IMR-90 (cell line): ENCODE measurements at regions not wholly inside any gene's neighbourhood (a gene's known extent, or its start where the extent isn't known, plus 50 kb on each side); places are given as distances from the start of the nearest gene placed in this dataset.

ENCODE experiments used
- ATAC-seq: fragments of 200-7000 bp; cut with Tn5 transposase; 2 replicates; pipeline ENCODE4 v1.9.1; 2020; ENCODE audit warnings: low read depth, mild to moderate bottlenecking, moderate library complexity
- BruUV-seq: library from RNA; stranded (reverse); fragments of 400-500 nt; replicated peaks from 2 replicates; lab custom pipeline; 2021; lab: Mats Ljungman, UMichigan
- CTCF ChIA-PET: fragments of 300-600 bp; formaldehyde crosslinking; extraction: SDS; loops from one replicate; lab custom pipeline; 2021; ENCODE audit warnings: antibody characterized with exemption; lab: Yijun Ruan, JAX
- POLR2A ChIA-PET: fragments of 300-600 bp; sonication (Branson Sonifier 250); formaldehyde crosslinking; loops from one replicate; lab custom pipeline; 2022; ENCODE audit warnings: antibody characterized with exemption; ENCODE audit not compliant: unreplicated experiment; lab: Charles Lee
- DNase-seq: peaks from one replicate; pipeline ENCODE4 v3.0.0; 2013
- H2AFZ ChIP-seq: replicated peaks from 2 replicates; pipeline ENCODE3; 2013; ENCODE audit warnings: low read length, mild to moderate bottlenecking; ENCODE audit not compliant: poor library complexity
- H2AK5ac ChIP-seq: 2 replicates; pipeline ENCODE4 v1.6.1; 2013; ENCODE audit warnings: low read depth, low read length, inconsistent platforms
- H2AK9ac ChIP-seq: replicated peaks from 2 replicates; pipeline ENCODE3; 2013; ENCODE audit warnings: mild to moderate bottlenecking, low read depth, low read length, moderate library complexity; ENCODE audit not compliant: poor library complexity
- H2BK120ac ChIP-seq: 2 replicates; pipeline ENCODE4 v1.6.1; 2013; ENCODE audit warnings: low read depth, low read length, inconsistent platforms
- H2BK15ac ChIP-seq: 3 replicates; pipeline ENCODE4 v1.6.1; 2013; ENCODE audit warnings: low read depth, low read length, inconsistent platforms
- H2BK20ac ChIP-seq: 2 replicates; pipeline ENCODE4 v1.6.1; 2013; ENCODE audit warnings: low read depth, mild to moderate bottlenecking, inconsistent platforms, low read length, moderate library complexity
- H2BK5ac ChIP-seq: 2 replicates; pipeline ENCODE4 v1.6.1; 2013; ENCODE audit warnings: mild to moderate bottlenecking, low read depth, low read length, inconsistent platforms; ENCODE audit not compliant: poor library complexity, severe bottlenecking
- H3K14ac ChIP-seq: replicated peaks from 2 replicates; pipeline ENCODE4 v1.6.1; 2013; ENCODE audit warnings: low read depth, low read length, inconsistent platforms
- H3K18ac ChIP-seq: 2 replicates; pipeline ENCODE4 v1.6.1; 2013; ENCODE audit warnings: low read depth, low read length, control low read depth
- H3K23ac ChIP-seq: 2 replicates; pipeline ENCODE4 v1.6.1; 2013; ENCODE audit warnings: low read depth, low read length, inconsistent platforms
- H3K27ac ChIP-seq: 2 replicates; pipeline ENCODE4 v1.5.1; 2013; ENCODE audit warnings: mild to moderate bottlenecking, control low read depth, low read length; ENCODE audit not compliant: insufficient read depth
- H3K27me3 ChIP-seq: 2 replicates; pipeline ENCODE4 v1.6.1; 2013; ENCODE audit warnings: low read length; ENCODE audit not compliant: control insufficient read depth, insufficient read depth
- H3K36me3 ChIP-seq: 2 replicates; pipeline ENCODE4 v1.6.1; 2013; ENCODE audit warnings: low read length, mixed read lengths; ENCODE audit not compliant: control insufficient read depth, insufficient read depth
- H3K4ac ChIP-seq: 2 replicates; pipeline ENCODE4 v1.6.1; 2013; ENCODE audit warnings: low read depth, low read length, inconsistent platforms
- H3K4me1 ChIP-seq: 2 replicates; pipeline ENCODE4 v1.6.1; 2013; ENCODE audit warnings: low read length, mixed read lengths; ENCODE audit not compliant: control insufficient read depth, insufficient read depth
- H3K4me2 ChIP-seq: 2 replicates; pipeline ENCODE4 v1.6.1; 2013; ENCODE audit warnings: low read depth, mild to moderate bottlenecking, control low read depth, low read length, moderate library complexity
- H3K4me3 ChIP-seq: 2 replicates; pipeline ENCODE4 v1.5.1; 2013; ENCODE audit warnings: low read depth, mild to moderate bottlenecking, control low read depth, low read length, moderate library complexity; ENCODE audit not compliant: insufficient read depth
- H3K56ac ChIP-seq: 2 replicates; pipeline ENCODE4 v1.6.1; 2013; ENCODE audit warnings: low read length, inconsistent platforms; ENCODE audit not compliant: insufficient read depth; ENCODE audit errors: extremely low read depth
- H3K79me1 ChIP-seq, 2 experiments: 2 replicates each; pipeline ENCODE4 v1.6.1; 2013; ENCODE audit warnings: low read length in 2 of 2, inconsistent platforms in 1 of 2, low read depth in 1 of 2
- H3K9ac ChIP-seq: 2 replicates; pipeline ENCODE4 v1.6.1; 2013; ENCODE audit warnings: low read depth, low read length, control low read depth
- H3K9me1 ChIP-seq: 2 replicates; pipeline ENCODE4 v1.6.1; 2013; ENCODE audit warnings: low read length, inconsistent platforms; ENCODE audit not compliant: insufficient read depth
- H3K9me3 ChIP-seq: 2 replicates; pipeline ENCODE4 v1.6.1; 2013; ENCODE audit warnings: low read length; ENCODE audit not compliant: control insufficient read depth, insufficient read depth
- H4K20me1 ChIP-seq: 2 replicates; pipeline ENCODE4 v1.6.1; 2013; ENCODE audit warnings: low read length, inconsistent platforms; ENCODE audit not compliant: insufficient read depth
- H4K5ac ChIP-seq: 2 replicates; pipeline ENCODE4 v1.6.1; 2013; ENCODE audit warnings: mild to moderate bottlenecking, low read depth, low read length, control low read depth
- H4K8ac ChIP-seq, 2 experiments: 2 replicates each; pipeline ENCODE4 v1.6.1; 2013; ENCODE audit warnings: low read depth in 2 of 2, low read length in 2 of 2, control low read depth in 1 of 2, inconsistent platforms in 1 of 2
- H4K91ac ChIP-seq: 2 replicates; pipeline ENCODE4 v1.6.1; 2013; ENCODE audit warnings: low read depth, low read length, inconsistent platforms; ENCODE audit not compliant: insufficient read depth
- CEBPB ChIP-seq: IDR thresholded peaks from 2 replicates; pipeline ENCODE4 v1.6.1; 2012; ENCODE audit warnings: low read depth, low read length, improper control_type of control experiment
- MAZ ChIP-seq: IDR thresholded peaks from 2 replicates; pipeline ENCODE4 v1.6.1; 2012; ENCODE audit warnings: low read depth, mild to moderate bottlenecking, low read length, improper control_type of control experiment, moderate library complexity, borderline replicate concordance
- USF2 ChIP-seq: fragments of 150-350 bp; IDR thresholded peaks from 2 replicates; pipeline ENCODE4 v1.6.1; 2017; ENCODE audit warnings: mild to moderate bottlenecking, antibody characterized with exemption, low read length, low read depth
- WGBS, 2 experiments: methylation state at CpG; one replicate each; pipeline versions ENCODE4 v1.1.5 to v1.1.7; 2013; ENCODE audit warnings: missing lambda C conversion rate in 2 of 2; ENCODE audit not compliant: insufficient read length in 1 of 2; ENCODE audit errors: extremely low coverage in 2 of 2; 5-methylcytosine and 5-hydroxymethylcytosine counted together
- dilution Hi-C: fragments of 300-500 bp; cut with HindIII; formaldehyde crosslinking; loops from one replicate; pipeline ENCODE4 v1.14.3; 2018; ENCODE audit warnings: low sequenced_read_pairs; ENCODE audit not compliant: unreplicated experiment
- in situ Hi-C: fragments of 300-500 bp; cut with MboI; formaldehyde crosslinking; loops from 3 replicates; pipeline ENCODE4 v1.14.3; 2019; ENCODE audit warnings: low sequenced_read_pairs, inconsistent platforms, mixed read lengths
- intact Hi-C: fragments of 100-400 bp; cut with micrococcal nuclease; formaldehyde crosslinking; loops from 2 replicates; pipeline ENCODE4 v1.10.0; 2022

- BruUV-seq = no TSS peak
- Histone ChIP-seq H4K20me1 (no peaks in the 10 kb centered on the region), H2BK15ac (peak overlapping the region; percentile 71; the same call in 1 of the 3 replicates), H2AK9ac (no peak overlapping the region), H2BK120ac (peak overlapping the region; percentile 83; the same call in 1 of the 2 replicates), H2BK20ac (peak overlapping the region; percentile 94), H3K79me1 (no peaks in the 10 kb centered on the region), H2AK5ac (0 out of 2 replicates have a peak overlapping the region, but pooled peaks have one; percentile 57), H2BK5ac (peak overlapping the region; percentile 11), H3K9ac (no peak overlapping the region), H2AFZ (no peak overlapping the region), H3K23ac (0 out of 2 replicates have a peak overlapping the region, but pooled peaks have one; percentile 72), H3K4ac (peak overlapping the region; percentile 64; the same call in 1 of the 2 replicates), H3K36me3 (no peaks in the 10 kb centered on the region), H3K14ac (peak overlapping the region; percentile 85), H3K4me3 (no peak overlapping the region), H4K5ac (no peak overlapping the region), H4K8ac (peak overlapping the region in 1 of 2 experiments; percentile 77; a peak in 2 of 4 replicates), H3K4me1 (peaks cover 4% of the 10 kb centered on the region; the same call in 1 of the 2 replicates), H4K91ac (no peak overlapping the region), H3K4me2 (no peak overlapping the region), H3K27me3 (no peaks in the 10 kb centered on the region), H3K27ac (no peak overlapping the region), H3K18ac (peak overlapping the region; percentile 79; the same call in 1 of the 2 replicates), H3K56ac (no peak overlapping the region), H3K9me3 (no peaks in the 10 kb centered on the region), H3K9me1 (peaks cover 6% of the 10 kb centered on the region)
- TF ChIP-seq CEBPB (peak; percentile 76), MAZ (0 out of 2 replicates have a peak, but pooled peaks have one; percentile 17), USF2 (no peak)
- ATAC-seq (peak; percentile 29; the same call in 1 of the 2 replicates), DNase-seq (peak; percentile 69)
- ChIA-PET POLR2A (no interaction called here), CTCF (no interaction called here)
- intact Hi-C loops (no loop called here), in situ Hi-C loops (no loop called here), dilution Hi-C loops (no loop called here)
- no CpG with 5 or more reads among the region's 2 CpGs for WGBS, 2 experiments
These were observed 202.8 kb upstream of the PRNP start for GRCh38 chr20:4483486-4483885.
